ENCODE measurements at regions not wholly inside any gene's neighbourhood (a gene's known extent, or its start where the extent isn't known, plus 50 kb on each side); places are given as distances from the start of the nearest gene placed in this dataset.

DNA sequence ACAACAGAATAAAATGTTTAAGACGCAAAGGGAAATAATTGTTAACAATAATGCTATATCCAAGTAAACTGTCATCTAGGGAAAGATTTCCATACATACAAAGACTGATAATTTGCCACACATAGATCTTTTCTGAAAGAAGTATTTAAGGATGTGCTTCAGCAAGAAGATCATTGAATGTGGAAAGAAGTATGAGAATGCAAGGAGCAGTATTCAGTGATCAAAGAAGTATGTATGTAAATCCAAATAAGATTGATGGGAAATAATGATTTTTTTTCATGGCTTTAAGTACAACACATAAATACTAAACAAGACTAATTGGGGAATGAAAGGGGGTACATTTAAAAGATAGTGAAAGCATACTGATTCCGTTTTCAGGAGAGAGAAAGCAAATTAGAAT, 410.4 kb upstream of the HS6ST1 start:
- CTCF ChIA-PET = no interaction called here
- no peak overlapping the region for H2AFZ ChIP-seq (ENCODE audit: low read depth)
- 40% methylated on average over 2 of the region's 2 CpGs for WGBS (ENCODE audit: low lambda C conversion rate)

More for the DNA sequence above, 410.4 kb upstream of the HS6ST1 start:
- POLR2A ChIA-PET = no interaction called here
- no peaks in the 10 kb centered on the region for H4K20me1 ChIP-seq (ENCODE audit: insufficient read depth)
- no peaks in the 10 kb centered on the region for H3K9me3 ChIP-seq
- H3K36me3 ChIP-seq (replicated peaks in 1 of 2; ENCODE audit: control insufficient read depth in 1 of 2, insufficient read depth in 2 of 2, low read length in 1 of 2) = no peaks in the 10 kb centered on the region
- no peaks in the 10 kb centered on the region for H3K9me2 ChIP-seq
- no peak overlapping the region for H3K9ac ChIP-seq
- H3K79me2 ChIP-seq (ENCODE audit: insufficient read depth) = no peaks in the 10 kb centered on the region
- no peak for DNase-seq
- H3K4me2 ChIP-seq = no peak overlapping the region
- no peaks in the 10 kb centered on the region for H3F3A ChIP-seq (replicated peaks; ENCODE audit: insufficient read depth)
- TF ChIP-seq EP300 (IDR thresholded peaks at IDR 0.05; ENCODE audit: borderline replicate concordance in 1 of 2, low read depth in 1 of 2, low read length in 1 of 2) = no peak
- TF ChIP-seq, protein P1, sequence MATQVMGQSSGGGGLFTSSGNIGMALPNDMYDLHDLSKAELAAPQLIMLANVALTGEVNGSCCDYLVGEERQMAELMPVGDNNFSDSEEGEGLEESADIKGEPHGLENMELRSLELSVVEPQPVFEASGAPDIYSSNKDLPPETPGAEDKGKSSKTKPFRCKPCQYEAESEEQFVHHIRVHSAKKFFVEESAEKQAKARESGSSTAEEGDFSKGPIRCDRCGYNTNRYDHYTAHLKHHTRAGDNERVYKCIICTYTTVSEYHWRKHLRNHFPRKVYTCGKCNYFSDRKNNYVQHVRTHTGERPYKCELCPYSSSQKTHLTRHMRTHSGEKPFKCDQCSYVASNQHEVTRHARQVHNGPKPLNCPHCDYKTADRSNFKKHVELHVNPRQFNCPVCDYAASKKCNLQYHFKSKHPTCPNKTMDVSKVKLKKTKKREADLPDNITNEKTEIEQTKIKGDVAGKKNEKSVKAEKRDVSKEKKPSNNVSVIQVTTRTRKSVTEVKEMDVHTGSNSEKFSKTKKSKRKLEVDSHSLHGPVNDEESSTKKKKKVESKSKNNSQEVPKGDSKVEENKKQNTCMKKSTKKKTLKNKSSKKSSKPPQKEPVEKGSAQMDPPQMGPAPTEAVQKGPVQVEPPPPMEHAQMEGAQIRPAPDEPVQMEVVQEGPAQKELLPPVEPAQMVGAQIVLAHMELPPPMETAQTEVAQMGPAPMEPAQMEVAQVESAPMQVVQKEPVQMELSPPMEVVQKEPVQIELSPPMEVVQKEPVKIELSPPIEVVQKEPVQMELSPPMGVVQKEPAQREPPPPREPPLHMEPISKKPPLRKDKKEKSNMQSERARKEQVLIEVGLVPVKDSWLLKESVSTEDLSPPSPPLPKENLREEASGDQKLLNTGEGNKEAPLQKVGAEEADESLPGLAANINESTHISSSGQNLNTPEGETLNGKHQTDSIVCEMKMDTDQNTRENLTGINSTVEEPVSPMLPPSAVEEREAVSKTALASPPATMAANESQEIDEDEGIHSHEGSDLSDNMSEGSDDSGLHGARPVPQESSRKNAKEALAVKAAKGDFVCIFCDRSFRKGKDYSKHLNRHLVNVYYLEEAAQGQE (IDR thresholded peaks at IDR 0.05; ENCODE audit: low read depth, low read length) = no peak
- TF ChIP-seq SMC3 (IDR thresholded peaks at IDR 0.05; ENCODE audit: low read depth, low read length) = no peak
- TF ChIP-seq POLR2AphosphoS5 (IDR thresholded peaks at IDR 0.05; ENCODE audit: low read depth, low read length) = no peak
- no peak for TF ChIP-seq ELF1 (IDR thresholded peaks at IDR 0.05)
- no peak for TF ChIP-seq RCOR1 (IDR thresholded peaks at IDR 0.05; ENCODE audit: low read length)
- no peak for TF ChIP-seq MAX (IDR thresholded peaks at IDR 0.05; ENCODE audit: low read depth)
- no peak for TF ChIP-seq EZH2phosphoT487 (IDR thresholded peaks at IDR 0.05; ENCODE audit: borderline replicate concordance, low read depth)
- TF ChIP-seq SIN3A (IDR thresholded peaks at IDR 0.05; ENCODE audit: borderline replicate concordance, low read depth, low read length) = no peak
- no peak for TF ChIP-seq GATA2 (CRISPR knock-in tag; IDR thresholded peaks at IDR 0.05)
- TF ChIP-seq, protein P2, sequence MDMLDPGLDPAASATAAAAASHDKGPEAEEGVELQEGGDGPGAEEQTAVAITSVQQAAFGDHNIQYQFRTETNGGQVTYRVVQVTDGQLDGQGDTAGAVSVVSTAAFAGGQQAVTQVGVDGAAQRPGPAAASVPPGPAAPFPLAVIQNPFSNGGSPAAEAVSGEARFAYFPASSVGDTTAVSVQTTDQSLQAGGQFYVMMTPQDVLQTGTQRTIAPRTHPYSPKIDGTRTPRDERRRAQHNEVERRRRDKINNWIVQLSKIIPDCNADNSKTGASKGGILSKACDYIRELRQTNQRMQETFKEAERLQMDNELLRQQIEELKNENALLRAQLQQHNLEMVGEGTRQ (IDR thresholded peaks at IDR 0.05; ENCODE audit: borderline replicate concordance, low read depth, low read length) = no peak
- TF ChIP-seq RXRA (IDR thresholded peaks at IDR 0.05; ENCODE audit: borderline replicate concordance, low read depth) = no peak
- TF ChIP-seq NRF1 (IDR thresholded peaks at IDR 0.05; ENCODE audit: low read depth, low read length) = no peak
- TF ChIP-seq, protein P3, sequence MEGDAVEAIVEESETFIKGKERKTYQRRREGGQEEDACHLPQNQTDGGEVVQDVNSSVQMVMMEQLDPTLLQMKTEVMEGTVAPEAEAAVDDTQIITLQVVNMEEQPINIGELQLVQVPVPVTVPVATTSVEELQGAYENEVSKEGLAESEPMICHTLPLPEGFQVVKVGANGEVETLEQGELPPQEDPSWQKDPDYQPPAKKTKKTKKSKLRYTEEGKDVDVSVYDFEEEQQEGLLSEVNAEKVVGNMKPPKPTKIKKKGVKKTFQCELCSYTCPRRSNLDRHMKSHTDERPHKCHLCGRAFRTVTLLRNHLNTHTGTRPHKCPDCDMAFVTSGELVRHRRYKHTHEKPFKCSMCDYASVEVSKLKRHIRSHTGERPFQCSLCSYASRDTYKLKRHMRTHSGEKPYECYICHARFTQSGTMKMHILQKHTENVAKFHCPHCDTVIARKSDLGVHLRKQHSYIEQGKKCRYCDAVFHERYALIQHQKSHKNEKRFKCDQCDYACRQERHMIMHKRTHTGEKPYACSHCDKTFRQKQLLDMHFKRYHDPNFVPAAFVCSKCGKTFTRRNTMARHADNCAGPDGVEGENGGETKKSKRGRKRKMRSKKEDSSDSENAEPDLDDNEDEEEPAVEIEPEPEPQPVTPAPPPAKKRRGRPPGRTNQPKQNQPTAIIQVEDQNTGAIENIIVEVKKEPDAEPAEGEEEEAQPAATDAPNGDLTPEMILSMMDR (IDR thresholded peaks at IDR 0.05) = no peak
- H3K4me1 ChIP-seq (ENCODE audit: control insufficient read depth in 1 of 2, insufficient read depth in 2 of 2, low read depth in 1 of 2, low read length in 1 of 2) = peaks cover 0 to 9% of the 10 kb centered on the region in 2 experiments; a peak in 1 of 4 replicates
- H3K27ac ChIP-seq (ENCODE audit: low read depth in 2 of 2, low read length in 1 of 2) = no peak overlapping the region
- no peaks in the 10 kb centered on the region for H3K27me3 ChIP-seq (ENCODE audit: insufficient read depth)
- no peak overlapping the region for H3K4me3 ChIP-seq (ENCODE audit: low read depth in 2 of 2, low read length in 1 of 2)

Data from SK-N-SH (cell line).